ENCODE measurements at regions not wholly inside any gene's neighbourhood (a gene's known extent, or its start where the extent isn't known, plus 50 kb on each side); places are given as distances from the start of the nearest gene placed in this dataset.
"Not testable (repeated sequence)": the region's sequence is repeated elsewhere in the genome, so short reads cannot be mapped to it uniquely, and the experiment has no call there.

DNA sequence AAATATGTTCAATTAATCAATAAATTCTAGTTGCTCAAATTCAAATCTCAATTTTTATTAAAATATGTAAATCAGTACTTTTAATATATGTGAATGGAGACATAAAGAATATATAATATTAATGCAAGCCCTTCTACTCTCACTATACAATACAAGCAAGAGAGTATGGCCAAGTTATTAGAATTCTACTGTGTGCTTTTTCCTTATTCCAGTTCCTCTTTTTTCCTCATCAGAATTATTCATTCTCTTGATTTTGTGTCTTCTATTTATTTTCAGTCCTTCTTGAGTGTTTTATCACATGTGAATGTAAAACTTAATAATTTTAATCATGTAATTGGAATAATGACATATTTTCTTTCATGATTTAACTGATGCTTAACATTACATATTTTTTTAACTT lies 276.8 kb downstream of the PCDH20 start:
- no peak for DNase-seq (ENCODE audit: low read depth)

DNA sequence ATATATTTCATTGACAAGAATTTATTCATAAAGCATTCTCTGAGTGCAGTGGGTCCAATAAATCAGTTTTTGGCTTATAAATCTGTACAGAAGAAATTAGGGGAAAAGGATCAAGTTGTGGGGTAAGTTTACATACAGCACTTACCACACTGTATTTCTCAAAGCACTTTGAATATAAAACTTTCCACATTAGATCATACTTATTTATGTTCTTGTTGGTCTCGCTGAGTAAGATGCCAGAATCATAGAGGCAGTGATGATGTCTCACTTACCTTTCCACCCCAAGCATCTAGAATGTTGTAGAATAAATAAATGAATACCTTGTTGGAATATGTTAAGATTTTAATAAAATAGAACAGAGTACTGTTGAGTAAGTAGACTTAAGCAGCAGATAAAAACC lies 279.1 kb downstream of the PCDH20 start:
- DNase-seq (ENCODE audit: low read depth) = no peak

DNA sequence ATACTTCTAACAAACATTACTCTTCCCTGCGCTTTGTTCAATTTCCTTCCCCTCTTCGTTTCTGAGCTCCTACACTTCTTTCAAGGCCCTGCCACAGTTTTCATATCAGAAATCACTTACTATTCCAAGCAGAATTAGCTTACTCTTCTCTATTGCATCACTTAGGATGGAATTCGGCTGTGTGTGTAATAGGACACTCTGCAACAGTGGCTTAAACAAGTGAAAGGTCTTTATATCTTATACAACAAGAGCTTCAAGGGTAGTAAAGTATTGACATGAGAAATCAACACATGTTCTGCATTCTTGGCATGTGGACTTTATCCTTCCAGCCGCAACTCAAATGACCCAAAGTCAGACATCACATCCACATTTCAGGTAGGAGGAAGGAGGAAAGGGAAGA lies 279.6 kb downstream of the PCDH20 start:
- no peak for DNase-seq (ENCODE audit: low read depth)

DNA sequence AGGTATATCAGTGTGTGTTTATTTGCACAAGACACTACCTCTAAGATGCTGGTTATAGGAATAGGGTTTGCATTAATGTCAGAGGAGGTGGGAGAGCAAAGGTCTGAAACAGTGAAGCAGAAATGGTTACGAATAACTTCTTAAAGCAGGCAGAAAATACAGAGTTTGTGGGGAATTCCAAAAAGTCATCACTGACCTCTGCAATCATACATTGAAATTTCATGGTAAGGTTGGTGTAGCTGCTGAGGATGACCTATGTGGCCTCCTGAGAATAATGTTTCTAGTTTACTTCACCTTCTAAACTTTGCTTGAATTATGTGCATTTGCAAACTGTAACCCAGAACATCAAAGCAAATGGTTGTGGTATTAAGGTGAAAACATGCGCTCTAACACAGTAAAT lies 280.1 kb downstream of the PCDH20 start:
- no peak for DNase-seq (ENCODE audit: low read depth)

DNA sequence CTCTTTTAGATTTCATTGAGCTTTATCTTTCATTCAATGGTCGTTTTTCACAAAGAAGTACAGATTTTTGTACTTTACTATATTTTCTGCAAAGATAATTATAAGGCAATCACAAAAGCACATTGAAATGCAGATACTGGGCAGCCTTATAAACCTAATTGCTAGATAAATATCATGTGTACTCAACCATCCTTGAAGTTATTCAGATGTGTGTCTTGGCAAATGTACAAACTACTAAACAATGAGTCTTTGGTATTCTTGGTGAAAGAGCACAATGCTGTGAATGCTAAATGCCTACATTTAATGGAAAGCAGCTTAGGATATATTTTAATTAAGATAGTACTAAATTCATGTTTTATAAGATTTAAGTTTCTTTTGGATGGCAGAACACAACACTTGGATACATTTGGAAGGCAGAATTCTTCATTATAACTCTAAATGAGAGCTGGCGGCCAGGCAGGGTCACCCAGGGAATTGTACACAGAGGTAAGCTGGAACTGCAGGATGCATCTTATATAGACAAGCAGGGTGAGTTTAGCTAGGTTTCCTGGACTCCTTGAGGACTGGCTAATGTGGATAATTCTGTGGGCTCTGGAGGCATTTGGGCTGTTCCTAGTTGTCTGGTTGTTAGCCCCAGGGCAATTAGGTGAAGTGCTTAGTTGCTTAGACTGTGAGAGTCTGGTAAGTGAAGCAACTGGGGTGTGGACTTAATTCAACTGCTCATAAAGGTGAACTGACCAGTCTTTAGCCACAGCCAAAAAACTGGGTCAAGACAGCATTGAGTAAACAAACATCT lies 286.6 kb downstream of the PCDH20 start:
- DNase-seq (ENCODE audit: low read depth) = peak; percentile 12

DNA sequence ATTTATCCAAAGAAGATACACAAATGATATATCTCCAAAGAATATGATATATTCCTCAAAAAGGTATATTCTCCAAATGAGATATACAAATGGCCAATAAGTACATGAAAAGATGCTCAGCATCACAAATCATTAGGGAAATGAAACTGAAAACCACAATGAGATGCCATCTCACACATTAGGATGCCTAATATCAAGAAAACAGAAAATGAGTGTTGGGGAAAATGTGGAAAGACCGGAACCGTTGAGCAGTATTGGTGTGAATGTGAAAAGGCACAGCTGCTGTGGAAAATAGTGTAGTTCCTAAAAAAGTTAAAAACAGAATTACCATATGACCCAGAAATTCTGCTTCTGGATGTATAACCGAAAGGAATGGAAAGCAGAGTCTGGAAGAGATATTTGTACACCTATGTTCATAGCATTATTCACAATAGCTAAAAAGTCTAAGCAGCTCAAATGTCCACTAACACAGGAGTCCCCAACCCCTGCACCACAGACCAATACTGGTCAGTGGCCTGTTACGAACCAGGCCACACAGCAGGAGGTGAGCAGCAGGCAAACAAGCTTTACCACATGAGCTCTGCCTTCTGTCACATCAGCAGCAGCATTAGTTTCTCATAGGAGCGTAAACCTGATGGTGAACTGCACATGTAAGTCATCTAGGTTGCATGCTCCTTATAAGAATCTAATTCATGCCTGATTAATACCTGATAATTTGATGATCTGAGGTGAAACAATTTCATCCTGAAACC lies 291.9 kb downstream of the PCDH20 start:
- no peak for DNase-seq (ENCODE audit: low read depth)

DNA sequence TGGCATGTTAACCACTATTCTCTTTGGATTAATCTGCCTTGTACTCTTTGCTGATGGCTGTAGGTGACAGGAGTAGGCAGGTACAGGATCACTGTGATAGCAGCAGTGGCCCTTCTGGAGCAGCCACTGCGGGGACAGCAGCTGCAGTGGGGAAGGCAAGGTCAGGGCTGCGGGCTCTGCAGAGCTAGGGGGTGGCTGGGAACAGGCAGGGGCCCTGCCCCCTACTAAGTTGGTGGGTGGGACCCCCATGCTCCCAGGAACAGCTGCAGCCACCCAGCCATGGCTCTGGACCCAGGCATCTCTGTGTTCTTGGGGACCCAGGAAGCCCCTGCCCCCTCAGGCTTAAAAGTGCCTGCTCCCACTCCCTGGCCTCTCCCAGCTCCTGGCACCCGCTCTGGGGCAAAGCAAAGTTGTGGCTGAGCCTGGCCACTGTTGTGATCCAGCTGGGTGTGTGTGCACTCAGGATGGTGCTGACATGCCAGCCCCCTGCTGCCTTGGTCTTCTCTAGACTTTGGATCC lies 302.4 kb downstream of the PCDH20 start:
- DNase-seq (ENCODE audit: low read depth) = no peak

DNA sequence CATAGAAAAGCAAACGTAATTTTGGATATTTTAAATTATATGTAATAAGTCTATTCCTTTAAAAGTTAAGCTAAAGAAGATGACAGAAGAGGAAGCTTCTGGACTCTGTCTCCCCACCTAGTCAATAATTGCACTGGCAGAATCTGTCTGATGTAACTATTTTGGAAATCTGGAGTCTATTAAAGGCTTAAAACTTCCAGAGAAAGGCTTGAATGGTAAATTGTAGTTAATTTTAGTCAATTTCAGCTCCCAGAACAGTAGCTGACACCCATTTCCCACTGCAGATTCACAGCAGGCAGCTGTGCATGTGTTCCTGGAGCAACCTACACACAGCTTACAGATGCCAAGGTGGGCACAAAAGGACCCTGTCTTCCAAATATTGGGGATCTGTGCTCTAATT lies 304.1 kb downstream of the PCDH20 start:
- no peak for DNase-seq (ENCODE audit: low read depth)

DNA sequence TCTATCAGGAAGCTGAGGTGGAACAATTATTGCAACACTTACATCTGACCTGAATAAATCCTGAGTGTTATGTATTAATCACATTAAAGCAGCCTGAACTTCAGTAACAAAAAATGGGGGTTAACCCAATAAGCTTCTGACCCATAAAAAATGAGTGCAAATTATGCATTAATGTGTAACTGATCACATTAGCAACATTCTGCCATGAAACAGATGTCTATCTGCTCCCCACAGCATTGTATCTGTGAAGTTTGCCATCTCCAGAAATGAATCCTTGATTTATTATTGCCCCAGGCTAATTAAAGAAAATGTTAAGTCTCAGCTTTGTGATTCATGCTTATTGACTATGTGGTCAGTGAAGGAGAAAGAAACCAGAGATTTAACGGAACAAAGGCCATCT lies 304.9 kb downstream of the PCDH20 start:
- peak; percentile 10 for DNase-seq (ENCODE audit: low read depth)

DNA sequence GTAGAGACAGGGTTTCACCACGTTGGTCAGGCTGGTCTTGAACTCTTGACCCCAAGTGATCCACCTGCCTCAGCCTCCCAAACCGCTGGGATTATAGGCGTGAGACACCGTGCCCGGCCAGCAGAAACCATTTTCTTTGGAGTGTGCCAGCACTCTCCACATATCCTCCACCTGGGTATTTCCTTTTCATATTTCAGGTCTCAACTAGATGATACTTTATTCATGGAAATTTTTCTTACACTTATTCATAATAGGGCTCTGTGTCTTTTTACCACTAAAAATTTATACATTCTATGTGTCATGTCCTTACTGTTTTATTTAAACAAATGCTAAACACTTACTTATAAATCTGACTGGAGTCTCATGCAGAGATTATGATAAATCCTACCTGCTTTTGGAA lies 305.9 kb downstream of the PCDH20 start:
- DNase-seq (ENCODE audit: low read depth) = no peak

DNA sequence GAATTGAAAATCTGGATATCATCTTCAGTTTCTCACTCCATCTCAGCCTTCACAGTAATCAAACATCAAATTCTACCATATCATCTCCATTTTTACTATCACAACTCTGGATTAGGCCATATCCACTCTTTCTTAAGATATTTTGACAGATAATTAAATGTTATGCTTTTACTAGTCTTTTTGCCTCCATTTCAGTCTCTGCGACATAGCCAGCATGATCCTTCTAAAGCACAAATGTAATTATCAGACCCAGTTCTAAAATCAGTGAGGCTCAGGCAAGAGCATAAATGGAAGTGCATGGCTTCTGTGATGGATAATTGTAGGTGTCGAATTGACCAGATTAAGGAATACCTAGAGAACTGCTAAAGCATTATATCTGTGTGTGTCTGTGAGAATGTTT lies 307.7 kb downstream of the PCDH20 start:
- no peak for DNase-seq (ENCODE audit: low read depth)

DNA sequence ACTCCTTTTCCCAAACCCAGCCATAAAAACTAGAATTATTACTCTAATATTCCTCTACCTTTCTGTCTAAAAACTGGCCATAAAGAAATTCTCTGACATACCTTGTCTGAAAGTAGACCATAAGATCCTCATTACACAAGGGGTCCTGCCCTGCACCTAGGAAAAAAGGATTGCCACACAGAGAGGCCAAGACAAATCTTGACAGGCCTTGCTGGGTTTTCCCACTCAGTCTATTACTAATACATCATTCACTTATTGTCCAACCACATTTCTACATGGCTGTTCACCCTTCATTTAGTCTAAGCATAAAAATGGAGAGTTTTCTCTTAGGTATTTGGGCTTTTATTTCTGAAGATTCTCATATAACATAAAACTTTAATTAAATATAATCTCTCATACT lies 319.8 kb downstream of the PCDH20 start:
- DNase-seq (ENCODE audit: low read depth) = no peak

DNA sequence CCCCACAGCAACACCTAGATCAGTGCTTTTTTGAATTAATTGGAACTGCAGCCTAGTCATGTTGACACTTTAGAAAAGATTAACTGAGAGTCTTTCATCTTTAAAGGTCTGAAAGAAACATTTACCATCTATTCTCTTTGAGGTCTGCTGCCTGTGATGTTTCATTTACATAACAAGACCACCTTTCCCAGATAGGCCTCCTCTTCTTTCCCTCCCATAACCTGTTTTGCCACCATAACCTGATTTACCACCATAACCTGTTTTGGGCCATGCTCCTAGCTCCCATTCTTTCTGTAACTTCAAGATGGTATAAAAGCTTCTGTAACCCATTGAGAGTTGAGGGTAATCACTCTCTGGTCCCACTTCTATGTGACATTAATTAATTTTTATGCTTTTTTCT lies 320.8 kb downstream of the PCDH20 start:
- DNase-seq (ENCODE audit: low read depth) = no peak

DNA sequence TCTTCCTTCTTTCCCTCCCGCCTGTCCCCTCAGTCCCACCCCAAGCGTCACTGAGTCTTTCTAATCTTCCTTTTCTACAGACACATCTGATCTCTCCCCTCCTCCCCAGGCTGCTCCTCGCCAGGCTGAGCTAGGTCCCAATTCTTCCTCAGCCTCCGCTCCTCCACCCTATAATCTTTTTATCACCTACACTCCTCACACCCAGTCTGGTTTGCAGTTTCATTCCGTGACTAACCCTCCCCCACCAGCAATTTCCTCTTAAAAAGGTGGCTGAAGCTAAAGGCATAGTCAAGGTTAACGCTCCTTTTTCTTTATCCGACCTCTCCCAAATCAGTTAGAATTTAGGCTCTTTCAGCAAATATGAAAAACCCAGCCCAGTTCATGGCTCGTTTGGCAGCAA lies 325.8 kb downstream of the PCDH20 start:
- DNase-seq (ENCODE audit: low read depth) = not testable (repeated sequence)

DNA sequence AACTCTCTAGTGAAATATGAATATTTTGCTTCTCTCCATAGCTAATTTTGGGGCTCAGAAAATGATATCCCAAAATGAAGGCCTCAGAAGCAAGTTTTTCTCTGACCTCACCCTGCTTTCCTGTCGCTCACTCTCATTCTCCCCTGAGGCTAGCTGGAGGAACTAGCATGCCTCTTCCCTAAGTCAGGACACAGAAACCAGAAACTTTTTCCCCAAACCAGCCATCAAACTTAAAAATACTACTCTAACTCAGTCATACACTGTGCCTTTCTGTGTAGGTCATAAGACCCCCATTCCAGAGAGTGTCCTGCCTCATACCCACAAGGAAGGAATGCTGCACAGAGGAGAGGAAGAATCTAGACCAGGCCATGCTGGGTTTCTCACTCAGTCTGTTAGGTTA lies 329.6 kb downstream of the PCDH20 start:
- no peak for DNase-seq (ENCODE audit: low read depth)

DNA sequence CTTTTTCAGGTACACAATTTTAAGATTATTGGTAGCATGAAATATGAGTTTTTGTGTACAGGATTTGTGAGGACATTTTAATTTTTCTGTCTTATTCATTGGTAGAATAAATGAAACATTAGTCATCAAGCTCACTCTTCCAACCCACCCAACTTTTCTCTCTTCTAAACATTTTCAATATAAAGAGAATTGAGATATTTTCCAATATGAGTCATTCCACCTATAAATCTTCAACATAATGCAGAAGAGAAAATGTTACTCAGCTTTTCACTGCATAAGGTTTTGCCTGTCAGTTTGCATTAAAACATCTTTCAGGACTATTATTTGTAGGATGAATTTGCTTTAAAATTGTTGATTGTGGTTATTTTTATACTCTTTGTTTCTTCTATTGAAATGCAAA lies 330.7 kb downstream of the PCDH20 start:
- no peak for DNase-seq (ENCODE audit: low read depth)

DNA sequence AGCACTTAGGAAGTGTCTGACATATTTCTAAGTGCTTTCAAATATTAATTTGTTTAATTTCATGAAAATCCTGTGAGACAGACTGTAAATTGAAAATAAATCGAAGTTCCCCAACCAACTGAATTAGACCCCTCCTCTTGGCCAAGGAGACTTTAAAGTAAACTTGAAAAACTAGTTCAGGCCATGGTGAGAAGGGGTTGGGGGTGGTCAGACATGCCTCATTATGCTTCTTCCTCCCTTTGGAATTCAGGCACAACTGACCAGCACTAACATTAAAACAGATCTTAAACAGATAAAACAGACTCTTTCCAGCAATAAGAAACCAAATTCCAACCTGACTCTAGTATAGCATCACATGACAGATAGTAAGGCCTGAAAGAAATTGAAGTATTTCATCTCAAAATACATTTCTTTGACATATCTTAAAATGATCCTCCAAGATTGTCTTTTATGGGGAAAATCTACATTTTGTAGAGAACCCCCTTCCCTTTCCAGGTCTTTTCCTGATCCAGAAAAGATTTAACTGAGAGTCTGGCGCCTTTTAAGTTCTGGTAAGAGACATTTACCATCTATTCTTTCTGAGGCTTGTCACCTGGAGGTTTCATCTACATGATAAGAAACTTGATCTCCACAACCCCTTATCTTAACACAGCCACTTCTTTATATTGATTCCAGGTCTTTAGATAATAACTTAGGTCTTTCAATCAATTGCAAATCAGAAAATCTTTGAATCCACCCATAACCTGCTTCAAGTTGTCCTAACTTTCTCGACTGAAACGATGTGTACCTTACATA lies 336.5 kb downstream of the PCDH20 start:
- no peak for DNase-seq (ENCODE audit: low read depth)

DNA sequence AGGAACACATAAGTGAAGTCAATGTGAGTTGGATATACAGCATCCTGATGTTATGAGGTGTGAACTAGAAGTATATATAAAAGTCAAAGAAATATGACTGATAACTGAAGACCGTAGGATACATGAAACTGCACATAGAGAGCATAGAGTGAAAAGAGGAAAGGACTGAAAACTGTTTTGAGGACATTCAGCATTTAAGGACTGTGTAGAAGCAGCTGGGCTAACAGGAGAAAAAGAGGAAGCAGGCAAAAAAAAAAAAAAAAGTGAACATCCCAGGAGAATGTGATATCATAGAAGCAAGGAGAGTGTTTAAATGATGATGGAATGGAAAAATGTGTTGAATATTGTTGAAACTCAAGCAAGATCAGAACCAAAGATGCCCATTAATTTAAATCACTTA lies 363.5 kb downstream of the PCDH20 start:
- no peak for DNase-seq (ENCODE audit: low read depth)

DNA sequence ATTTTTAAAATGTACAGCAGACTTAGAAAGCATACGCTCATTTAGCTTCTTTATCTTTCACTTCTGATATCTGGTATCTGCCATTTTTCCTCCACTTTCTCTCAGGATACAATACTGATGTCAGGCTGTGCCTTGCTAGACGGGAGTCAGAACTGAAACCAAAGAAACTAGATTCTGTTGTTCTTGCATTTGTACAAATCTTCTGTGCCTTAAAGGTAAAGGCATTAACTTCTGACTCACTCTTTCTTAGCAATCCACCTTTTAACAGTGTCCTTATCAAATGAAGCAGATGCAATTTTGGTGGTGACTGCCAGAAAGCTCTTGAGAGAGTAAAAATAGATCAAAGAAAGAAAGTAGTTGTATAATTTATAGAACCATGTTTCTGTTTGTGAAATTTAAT lies 370.4 kb downstream of the PCDH20 start:
- DNase-seq (ENCODE audit: low read depth) = no peak

DNA sequence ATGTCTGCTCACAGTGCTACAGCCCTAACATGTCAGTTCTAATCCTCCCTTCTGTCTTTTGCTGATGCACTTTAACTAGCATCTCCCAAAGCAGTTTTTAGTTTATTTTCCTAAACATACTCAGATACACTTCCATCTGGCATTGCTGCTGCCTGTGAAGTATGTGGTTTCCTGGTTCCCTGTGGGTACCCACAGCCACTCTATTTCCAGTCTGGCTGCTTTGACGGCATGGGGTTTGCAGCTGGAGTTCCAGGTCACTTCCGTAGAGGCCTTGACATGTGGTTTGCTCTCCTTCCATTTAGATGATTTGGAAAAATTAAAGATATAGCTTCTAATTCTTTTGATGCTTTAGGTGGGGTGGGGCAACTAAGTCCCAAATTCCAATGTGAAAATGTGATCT lies 375.5 kb downstream of the PCDH20 start:
- no peak for DNase-seq (ENCODE audit: low read depth)

DNA sequence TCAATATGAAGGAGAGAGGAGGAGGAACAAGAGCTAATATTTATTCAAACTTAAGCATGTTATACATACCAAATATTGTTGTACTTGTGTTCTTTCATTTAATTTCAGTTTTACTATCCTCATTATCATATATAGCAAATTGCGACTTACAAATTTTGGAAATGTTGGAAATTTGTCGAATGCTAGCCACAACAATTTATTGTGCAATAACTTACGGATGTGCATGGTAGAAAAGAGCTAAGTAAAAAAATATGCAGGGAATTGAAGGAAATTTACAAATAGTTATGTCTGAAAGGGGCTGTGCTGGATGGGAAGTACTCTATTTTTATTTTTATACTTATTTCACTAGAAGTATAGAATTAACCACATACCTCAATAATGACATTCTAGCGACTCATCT lies 376.3 kb downstream of the PCDH20 start:
- DNase-seq (ENCODE audit: low read depth) = no peak

DNA sequence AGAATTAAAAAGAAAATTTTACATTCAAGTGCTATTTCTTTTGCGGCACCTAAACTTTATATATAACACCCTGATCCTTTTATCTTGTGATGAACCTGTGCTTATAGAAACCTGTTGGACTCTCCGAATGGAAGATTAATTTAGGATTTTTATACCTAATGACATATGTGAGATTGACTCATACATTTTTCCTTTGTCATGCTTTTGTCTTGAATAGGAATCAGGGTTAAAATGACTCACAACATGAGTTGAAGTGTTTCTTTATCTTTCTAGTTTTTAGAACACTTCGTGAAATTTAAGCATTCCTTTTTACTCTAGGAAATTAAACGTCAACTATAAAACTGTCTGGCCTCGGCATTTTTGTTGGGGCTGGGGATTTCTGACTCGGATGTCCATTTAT lies 378.9 kb downstream of the PCDH20 start:
- DNase-seq (ENCODE audit: low read depth) = no peak

DNA sequence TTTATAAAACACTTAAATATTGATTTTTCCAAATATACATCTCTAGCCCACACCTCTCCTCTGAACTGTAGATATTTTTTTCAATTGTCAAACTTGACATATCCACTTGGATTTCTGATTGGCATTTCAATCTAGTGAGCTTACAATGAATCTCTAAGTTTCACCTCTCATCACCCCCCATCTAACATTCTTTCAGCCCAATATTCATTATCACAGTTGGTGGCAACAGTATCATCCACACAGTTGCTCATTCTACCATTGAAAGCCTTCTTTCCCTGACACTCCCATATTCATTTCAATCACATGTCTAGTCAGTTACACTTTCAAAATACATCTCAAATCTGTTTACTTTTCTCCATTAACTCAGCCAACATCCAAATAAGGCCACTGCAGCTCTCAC lies 385.2 kb downstream of the PCDH20 start:
- no peak for DNase-seq (ENCODE audit: low read depth)

All from RPMI7951 (cell line).